ENCODE measurements at regions not wholly inside any gene's neighbourhood (a gene's known extent, or its start where the extent isn't known, plus 50 kb on each side); places are given as distances from the start of the nearest gene placed in this dataset.

DNA sequence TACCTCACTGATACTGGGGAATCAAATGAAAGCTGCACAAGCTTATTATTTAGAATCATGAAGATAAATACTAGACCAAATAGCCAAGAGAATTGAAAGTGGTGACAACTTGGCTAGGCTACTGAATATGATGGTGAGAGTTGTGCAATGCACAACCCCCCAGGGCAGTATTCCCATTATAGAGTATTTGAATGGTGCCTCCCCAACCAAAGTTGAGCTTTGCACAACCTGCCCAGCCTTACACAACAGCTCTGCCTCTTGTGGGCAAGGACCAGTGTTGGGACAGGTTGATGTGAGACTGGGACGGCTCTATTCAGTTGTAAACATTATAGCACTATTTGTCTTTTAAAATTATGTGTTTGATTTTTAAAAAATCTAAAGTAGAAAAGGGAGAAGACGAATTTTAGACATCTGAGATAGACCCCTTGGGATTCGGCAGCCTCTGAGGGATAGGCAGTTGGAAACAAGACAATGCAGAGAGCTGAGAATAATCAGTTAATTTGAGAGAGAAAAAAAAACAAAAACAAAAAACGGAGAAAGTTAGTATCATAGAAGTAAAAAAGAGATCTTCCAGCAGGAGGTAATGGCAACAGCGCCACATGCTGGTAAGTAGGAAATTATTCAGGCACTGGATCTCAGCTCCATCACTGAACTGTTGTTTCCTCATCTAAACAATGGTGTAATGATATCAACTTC, 91.0 kb upstream of the KCNA3 start:
- DNase-seq (ENCODE audit: low read depth in 1 of 2, low spot score in 1 of 2): peak in 1 of 2 donors; percentile 36

DNA sequence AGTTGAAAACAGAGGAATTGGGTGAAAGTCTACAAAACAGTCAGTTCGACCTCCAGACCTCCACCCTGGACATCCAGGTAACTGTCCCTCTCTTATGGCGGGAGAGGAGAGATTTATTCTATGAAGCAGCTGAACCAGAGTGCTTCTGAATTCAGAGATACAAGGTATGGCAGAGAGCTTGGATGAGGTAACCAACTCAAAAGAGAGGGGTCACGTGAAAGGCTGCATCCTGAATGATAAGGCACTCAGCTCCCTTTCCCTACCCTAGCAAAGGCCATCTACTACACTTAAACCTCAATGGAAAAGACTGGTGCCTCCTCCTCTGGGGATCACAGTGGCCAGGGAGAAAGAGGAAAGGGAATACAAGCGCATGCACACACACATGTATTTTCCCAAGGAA, 88.4 kb upstream of the KCNA3 start:
- DNase-seq (ENCODE audit: low read depth in 1 of 2, low spot score in 1 of 2): no peak

DNA sequence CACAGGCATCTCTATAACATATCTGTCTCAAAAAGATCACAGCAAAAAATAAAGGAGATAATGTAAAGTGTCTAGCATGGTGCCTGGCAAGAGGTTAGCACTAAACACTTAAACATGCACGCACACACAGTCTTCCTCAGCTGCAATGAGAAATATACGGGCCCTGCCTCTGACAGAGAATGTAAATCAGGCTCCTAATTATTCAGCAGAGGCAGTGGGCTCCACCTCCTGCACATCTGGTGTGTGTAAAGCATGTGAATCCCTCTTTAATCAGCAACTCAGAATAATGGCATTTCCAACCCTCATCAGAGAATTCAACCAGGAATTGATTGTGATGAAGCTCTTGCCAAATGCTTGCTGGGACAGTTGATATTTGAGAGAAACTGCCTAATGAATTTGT, 85.6 kb upstream of the KCNA3 start:
- no peak for DNase-seq (ENCODE audit: low read depth in 1 of 2, low spot score in 1 of 2)

DNA sequence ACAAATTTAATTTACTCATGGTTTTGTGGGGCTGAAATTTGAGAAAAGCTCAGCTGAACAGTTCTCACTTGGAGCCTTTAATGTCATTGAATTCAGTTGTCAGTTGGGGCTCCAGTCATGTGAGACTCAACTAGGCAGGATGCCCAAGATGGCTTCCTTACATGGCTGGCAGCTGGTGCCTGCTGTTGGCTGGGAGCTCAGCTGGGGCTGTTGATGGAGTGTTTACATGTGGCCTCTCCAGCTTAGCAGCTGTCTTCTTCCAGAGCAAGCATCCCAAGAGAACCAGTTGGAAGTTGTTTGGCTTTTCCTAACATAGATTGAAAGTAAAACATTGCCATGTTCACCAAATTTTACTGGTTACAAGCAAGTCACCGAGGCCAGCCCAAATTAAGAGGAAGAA, 81.8 kb upstream of the KCNA3 start:
- no peak for DNase-seq (ENCODE audit: low read depth in 1 of 2, low spot score in 1 of 2)

DNA sequence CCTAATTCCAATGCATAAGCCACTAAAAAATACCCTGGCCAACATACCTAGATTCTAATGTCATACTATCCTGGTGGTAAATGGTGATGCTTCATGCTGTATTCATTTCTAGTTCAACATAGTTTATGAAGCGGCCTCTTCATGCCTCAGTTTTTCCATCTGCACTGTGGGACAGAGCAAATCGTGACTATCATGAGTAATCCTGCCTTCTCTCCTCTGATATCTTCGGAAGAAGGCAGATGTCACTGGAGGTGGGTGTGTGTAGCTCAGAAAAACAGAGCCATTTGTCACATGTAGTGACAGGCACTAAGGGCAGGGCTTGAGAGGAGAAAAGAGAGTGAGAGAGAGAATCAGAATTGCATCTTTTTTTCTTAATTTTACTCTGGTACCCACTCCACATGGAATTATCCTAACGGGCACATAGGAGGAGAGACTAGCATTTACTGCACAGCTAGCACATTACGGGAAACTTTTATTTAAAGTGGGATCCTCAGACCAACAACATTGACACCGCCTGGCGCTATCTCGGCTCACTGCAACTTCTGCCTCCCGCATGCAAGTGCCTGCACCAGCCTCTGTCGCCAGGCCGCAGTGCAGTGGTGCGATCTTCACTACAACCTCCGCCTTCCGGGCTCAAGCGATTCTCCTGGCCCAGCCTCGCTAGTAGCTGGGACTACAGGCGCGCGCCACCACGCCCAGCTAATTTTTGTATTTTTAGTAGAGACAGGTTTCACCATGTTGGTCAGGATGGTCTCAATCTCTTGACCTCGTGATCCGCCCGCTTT, 78.4 kb upstream of the KCNA3 start:
- DNase-seq (ENCODE audit: low read depth in 1 of 2, low spot score in 1 of 2): no peak

DNA sequence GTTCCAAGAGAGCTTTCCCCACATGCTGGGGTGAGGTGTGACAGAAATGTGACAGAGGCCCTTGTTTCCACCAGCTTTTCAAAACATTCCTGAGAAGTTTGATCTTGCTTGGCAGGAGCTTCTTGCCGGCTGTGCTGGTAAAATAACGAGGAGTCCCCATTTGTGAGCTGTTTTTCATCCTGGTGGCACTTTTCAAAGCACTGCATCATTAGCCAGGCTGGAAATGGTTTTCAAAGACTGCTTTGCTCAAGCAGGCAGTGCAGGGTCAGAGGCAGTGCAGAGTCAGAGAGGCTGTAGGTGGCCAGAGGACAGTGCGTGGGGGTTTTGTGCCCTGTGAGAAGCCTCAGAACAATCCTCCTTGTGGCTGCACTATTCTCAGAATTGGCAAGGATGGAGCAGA, 75.8 kb upstream of the KCNA3 start:
- DNase-seq (ENCODE audit: low read depth in 1 of 2, low spot score in 1 of 2): no peak

DNA sequence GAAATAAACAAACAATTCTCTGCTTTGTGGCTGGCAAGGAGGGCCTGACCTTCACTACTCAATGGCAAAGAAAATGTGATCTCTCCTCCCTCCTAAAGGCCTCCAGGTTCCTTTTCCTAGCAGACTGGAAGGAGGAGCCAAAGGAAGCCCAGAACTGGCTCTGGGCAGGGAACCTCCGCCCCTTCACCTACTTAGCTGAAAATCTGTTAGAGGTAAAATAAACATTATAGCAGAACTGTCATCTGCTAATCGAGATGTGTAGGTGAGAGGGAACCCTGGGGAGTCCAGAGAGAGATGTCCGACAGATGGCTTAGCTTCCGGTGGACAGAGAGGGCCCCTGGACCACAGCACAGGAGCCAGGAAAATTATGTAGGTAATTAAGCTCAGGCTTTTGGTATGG, 75.2 kb upstream of the KCNA3 start:
- DNase-seq (ENCODE audit: low read depth in 1 of 2, low spot score in 1 of 2): no peak

DNA sequence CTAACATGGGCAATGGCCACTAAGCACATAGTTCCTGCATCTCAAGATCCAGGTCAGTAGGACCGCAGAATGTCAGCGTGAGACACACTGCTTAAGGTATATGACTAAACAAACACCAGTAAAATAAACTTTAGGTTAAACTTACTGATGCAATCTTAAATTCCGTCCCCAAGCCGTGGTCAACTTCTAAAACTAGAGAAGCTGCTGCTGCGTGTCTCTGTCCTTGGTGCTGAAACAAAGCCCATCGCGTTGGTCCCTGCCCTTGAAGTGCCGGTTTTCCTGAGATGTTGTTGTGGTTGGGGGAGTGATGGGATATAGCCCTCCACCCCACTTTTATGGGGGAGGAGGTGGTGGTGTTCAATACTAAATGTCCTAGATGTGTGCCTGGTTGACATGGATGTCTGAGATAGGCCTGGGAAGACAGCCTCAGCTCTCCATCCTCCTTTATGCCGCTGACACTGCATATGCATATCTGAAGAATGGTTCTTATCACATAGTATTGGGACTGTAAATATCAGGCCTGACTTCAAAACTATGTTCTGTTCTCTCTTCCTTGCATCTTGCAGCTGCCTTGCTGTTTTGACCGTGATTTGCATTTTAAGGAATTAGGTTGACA, 72.0 kb upstream of the KCNA3 start:
- peak; percentile 14 for DNase-seq (ENCODE audit: low read depth in 1 of 2, low spot score in 1 of 2)

DNA sequence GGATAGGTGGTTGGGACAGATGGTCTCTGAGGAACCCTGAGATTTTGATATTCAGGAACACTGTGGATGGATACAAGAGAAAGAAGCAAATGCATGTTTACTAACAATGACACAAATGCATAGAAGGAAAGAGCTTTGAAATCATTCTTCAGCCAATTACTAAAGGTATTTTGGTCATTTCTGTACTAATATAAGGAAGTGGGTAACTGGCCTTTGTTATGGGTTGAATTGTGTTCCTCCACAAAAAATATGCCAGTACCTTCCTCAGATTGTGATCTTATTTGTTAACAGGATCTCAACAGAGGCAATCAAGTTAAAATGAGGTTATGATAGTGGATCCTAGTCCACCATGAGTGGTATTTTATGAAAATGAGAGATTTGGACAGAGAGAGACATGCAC, 68.7 kb upstream of the KCNA3 start:
- DNase-seq (ENCODE audit: low read depth in 1 of 2, low spot score in 1 of 2): no peak

DNA sequence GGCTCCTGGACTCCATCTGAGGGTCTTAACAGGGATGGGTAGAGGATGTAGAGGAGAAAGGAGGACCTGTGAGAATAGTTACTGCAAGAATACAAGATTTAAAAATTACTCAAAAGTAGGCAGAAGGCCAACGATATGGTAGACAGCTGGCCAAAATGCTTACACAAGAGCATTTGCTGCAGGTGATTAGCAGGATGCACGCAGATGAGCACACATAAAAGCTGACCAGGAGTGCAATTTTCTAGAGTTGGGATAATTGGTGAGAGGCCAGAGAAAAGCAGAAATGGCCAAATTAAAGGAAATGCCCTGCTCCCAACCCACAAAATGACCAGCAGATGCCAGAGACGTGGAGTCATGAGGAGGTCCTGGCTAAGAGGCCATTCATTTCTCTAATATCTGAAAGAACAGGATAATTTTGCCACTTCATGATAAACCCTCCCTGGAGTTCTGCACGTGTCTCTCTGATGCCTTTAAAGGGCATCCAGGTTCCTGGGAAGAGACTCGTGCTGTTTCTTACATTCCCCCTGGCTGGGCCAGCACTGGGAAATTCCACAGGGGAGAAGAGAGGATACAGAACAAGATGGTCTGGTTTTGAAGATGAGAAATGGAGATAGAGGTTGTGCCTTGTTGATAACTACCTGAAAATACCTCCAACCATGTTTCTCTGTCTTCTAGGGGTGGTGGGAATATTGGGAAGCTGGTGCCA, 62.3 kb upstream of the KCNA3 start:
- DNase-seq (ENCODE audit: low read depth in 1 of 2, low spot score in 1 of 2): no peak

DNA sequence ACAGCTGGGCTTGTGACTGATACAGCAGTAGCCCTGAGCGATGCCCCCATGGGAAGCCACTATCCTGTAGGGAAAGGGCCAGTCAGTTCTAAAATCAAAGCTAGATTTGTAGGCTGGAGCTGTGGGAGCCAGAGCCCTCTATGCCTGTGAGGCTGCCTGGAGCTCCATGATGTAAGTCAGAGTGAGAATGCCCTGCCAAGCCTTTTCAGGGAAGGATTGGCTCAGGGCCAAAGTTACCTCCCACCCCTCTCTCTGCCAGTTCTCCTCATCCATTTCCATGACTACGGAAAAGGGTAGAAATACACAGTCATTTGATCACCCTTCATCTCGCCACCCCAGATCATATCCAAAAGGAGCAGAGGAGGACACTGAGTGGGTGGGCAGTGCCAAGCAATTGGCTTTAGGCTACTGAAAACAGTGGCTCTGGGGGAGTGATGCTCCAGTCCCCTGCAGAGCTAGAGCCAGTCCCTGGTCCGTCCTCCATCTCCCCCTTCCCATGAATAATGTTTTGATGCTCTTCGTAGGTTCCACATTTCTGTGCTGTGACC, 59.5 kb upstream of the KCNA3 start:
- no peak for DNase-seq (ENCODE audit: low read depth in 1 of 2, low spot score in 1 of 2)

DNA sequence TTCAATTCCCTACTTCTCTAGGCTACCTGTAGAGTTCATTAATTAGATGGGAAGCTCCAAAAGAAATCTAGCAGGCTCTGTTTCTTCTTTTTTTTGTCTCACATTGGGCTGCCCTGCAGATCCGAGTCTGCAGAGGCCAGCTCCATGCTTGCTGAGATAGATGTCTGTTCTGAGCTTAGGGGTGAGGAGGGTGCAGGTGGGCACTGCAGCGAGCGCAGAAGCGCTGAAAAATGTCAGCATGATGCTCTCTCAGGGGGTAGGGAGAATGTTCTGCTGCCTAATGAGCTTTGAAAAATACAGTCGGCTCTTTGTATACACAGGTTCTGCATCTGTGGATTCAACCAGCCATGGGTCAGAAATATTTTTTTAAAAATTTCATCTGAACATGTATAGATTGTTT, 56.8 kb upstream of the KCNA3 start:
- no peak for DNase-seq (ENCODE audit: low read depth in 1 of 2, low spot score in 1 of 2)

DNA sequence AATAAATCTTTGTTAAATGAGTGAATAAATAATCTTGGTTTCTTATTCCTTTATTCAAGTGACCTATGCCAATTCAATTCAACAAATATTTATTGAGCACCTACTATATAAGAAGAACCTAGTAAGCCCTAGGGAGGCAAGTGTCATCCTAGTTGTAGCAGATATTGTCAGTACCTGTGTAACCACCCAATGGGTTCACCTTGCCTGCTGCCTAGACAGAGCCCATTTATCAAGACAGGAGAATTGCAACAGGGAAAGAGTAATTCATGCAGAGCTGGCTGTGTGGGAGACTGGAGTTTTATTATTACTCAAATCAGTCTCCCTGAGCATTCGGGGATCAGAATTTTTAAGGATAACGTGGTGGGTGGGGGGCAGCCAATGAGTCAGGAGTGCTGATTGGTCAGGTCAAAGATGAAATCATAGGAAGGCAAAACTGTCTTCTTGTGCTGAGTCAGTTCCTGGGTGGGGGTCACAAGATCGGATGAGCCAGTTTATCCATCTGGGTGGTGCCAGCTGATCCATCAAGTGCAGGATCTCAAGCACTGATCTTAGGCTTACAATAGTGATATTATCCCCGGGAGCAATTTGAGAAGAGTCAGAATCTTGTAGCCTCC, 53.8 kb upstream of the KCNA3 start:
- DNase-seq (ENCODE audit: low read depth in 1 of 2, low spot score in 1 of 2): no peak

DNA sequence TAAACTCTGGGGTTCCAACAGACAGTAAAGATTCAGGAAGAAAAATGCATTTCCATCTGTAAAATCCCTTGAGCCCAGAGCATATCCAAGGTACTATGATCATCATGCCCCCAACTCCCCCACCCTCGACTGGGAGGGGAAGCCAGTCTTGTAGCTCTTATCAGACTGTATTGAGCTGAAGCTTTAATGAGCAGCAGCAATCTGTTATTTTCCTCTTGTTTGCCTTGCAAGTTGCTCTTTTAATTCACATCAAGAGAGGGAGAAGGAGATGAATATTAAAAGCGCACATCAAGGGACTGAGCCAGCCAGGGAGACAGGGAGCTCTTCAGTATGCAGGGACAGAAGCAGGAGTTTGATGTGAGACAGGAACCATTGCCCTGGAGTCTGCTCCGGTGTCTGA, 52.5 kb upstream of the KCNA3 start:
- no peak for DNase-seq (ENCODE audit: low read depth in 1 of 2, low spot score in 1 of 2)

DNA sequence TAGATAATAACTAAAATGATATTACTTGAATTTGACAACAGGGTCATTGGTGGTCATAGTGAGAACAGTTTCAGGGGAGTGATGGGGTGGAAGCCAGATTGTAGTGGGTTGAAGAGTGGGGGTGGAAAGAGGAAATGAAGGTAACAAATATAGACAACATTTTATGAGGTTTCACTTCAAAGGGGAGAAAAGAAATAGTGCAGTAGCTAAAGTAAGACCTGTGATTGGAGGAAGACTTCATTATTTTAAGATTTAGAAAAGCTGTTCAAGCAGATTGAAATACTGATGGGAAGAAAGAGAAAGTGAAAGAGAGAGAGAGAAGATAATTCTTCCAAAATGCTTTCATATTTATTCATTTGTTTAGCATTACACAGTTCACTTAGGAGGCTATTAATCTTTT, 52.0 kb upstream of the KCNA3 start:
- no peak for DNase-seq (ENCODE audit: low read depth in 1 of 2, low spot score in 1 of 2)

Measured in activated CD4-positive, alpha-beta T cell treated with anti-CD3 and anti-CD28 coated beads, Interleukin-2, amount 50 U/mL, for 24 hours (primary cell).